ENCODE measurements at regions not wholly inside any gene's neighbourhood (a gene's known extent, or its start where the extent isn't known, plus 50 kb on each side); places are given as distances from the start of the nearest gene placed in this dataset.

- H3K27ac ChIP-seq: no peak overlapping the region
- no peaks in the 10 kb centered on the region for H3K27me3 ChIP-seq (ENCODE audit: insufficient read depth, low read depth)
- no peak overlapping the region for H3K4me3 ChIP-seq (IDR thresholded peaks at IDR 0.05; ENCODE audit: insufficient read depth, low read depth, low read length)
- TF ChIP-seq, protein P1, sequence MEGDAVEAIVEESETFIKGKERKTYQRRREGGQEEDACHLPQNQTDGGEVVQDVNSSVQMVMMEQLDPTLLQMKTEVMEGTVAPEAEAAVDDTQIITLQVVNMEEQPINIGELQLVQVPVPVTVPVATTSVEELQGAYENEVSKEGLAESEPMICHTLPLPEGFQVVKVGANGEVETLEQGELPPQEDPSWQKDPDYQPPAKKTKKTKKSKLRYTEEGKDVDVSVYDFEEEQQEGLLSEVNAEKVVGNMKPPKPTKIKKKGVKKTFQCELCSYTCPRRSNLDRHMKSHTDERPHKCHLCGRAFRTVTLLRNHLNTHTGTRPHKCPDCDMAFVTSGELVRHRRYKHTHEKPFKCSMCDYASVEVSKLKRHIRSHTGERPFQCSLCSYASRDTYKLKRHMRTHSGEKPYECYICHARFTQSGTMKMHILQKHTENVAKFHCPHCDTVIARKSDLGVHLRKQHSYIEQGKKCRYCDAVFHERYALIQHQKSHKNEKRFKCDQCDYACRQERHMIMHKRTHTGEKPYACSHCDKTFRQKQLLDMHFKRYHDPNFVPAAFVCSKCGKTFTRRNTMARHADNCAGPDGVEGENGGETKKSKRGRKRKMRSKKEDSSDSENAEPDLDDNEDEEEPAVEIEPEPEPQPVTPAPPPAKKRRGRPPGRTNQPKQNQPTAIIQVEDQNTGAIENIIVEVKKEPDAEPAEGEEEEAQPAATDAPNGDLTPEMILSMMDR (conservative IDR thresholded peaks at IDR 0.05; ENCODE audit: low read depth, low read length): no peak
- no peaks in the 10 kb centered on the region for H3K79me2 ChIP-seq (ENCODE audit: insufficient read depth, low read depth)
- H4K20me1 ChIP-seq (ENCODE audit: insufficient read depth): no peaks in the 10 kb centered on the region
- H3K9ac ChIP-seq: no peak overlapping the region
- H2AFZ ChIP-seq (ENCODE audit: low read depth): no peak overlapping the region
- no peaks in the 10 kb centered on the region for H3K4me1 ChIP-seq (ENCODE audit: low read depth, poor library complexity, severe bottlenecking)
- no peaks in the 10 kb centered on the region for H3K36me3 ChIP-seq (ENCODE audit: insufficient read depth)
- H3K4me2 ChIP-seq: no peak overlapping the region
Observed at GRCh38 chr15:25557926-25558325, 119.1 kb upstream of the UBE3A start.

- no peaks in the 10 kb centered on the region for H3K27me3 ChIP-seq (ENCODE audit: insufficient read depth, low read depth)
- no peak overlapping the region for H3K27ac ChIP-seq
- TF ChIP-seq, protein P1 (conservative IDR thresholded peaks at IDR 0.05; ENCODE audit: low read depth, low read length): no peak
Observed at GRCh38 chr15:25556136-25556535, 117.3 kb upstream of the UBE3A start.

DNA sequence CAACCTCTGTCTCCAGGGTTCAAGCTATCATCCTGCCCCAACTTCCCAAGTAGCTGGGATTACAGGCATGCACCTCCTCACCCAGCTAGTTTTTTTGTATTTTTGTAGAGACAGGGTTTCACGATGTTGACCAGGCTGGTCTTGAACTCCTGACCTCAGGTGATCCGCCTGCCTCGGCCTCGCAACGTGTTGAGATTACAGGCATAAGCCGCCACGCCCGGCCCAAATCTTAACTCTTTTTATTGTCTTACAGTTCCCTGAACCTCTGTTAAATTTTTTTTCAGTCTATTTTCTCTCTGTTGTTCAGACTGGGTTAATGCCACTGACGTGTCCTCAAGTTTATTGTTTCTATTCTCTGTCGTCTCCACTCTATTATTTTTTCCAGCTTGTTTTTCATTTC lies 115.8 kb upstream of the UBE3A start:
- H3K4me3 ChIP-seq (IDR thresholded peaks at IDR 0.05; ENCODE audit: insufficient read depth, low read depth, low read length): no peak overlapping the region
- H3K27ac ChIP-seq: no peak overlapping the region
- no peaks in the 10 kb centered on the region for H3K36me3 ChIP-seq (ENCODE audit: insufficient read depth)
- TF ChIP-seq, protein P1 (conservative IDR thresholded peaks at IDR 0.05; ENCODE audit: low read depth, low read length): no peak
- no peak overlapping the region for H3K9ac ChIP-seq
- H3K4me2 ChIP-seq: no peak overlapping the region
- no peaks in the 10 kb centered on the region for H3K27me3 ChIP-seq (ENCODE audit: insufficient read depth, low read depth)
- no peaks in the 10 kb centered on the region for H3K4me1 ChIP-seq (ENCODE audit: low read depth, poor library complexity, severe bottlenecking)
- H2AFZ ChIP-seq (ENCODE audit: low read depth): no peak overlapping the region
- no peaks in the 10 kb centered on the region for H3K79me2 ChIP-seq (ENCODE audit: insufficient read depth, low read depth)
- H4K20me1 ChIP-seq (ENCODE audit: insufficient read depth): no peaks in the 10 kb centered on the region

More at GRCh38 chr15:25556136-25556535, 117.3 kb upstream of the UBE3A start:
- no peak overlapping the region for H3K4me2 ChIP-seq
- H2AFZ ChIP-seq (ENCODE audit: low read depth): no peak overlapping the region
- H3K36me3 ChIP-seq (ENCODE audit: insufficient read depth): no peaks in the 10 kb centered on the region
- no peaks in the 10 kb centered on the region for H3K79me2 ChIP-seq (ENCODE audit: insufficient read depth, low read depth)
- H3K9ac ChIP-seq: no peak overlapping the region
- H4K20me1 ChIP-seq (ENCODE audit: insufficient read depth): no peaks in the 10 kb centered on the region
- no peak overlapping the region for H3K4me3 ChIP-seq (IDR thresholded peaks at IDR 0.05; ENCODE audit: insufficient read depth, low read depth, low read length)
- no peaks in the 10 kb centered on the region for H3K4me1 ChIP-seq (ENCODE audit: low read depth, poor library complexity, severe bottlenecking)

- Histone ChIP-seq H3K4me2 (no peak overlapping the region), H3K4me3 (IDR thresholded peaks at IDR 0.05; ENCODE audit: insufficient read depth, low read depth, low read length) (no peak overlapping the region), H3K27me3 (ENCODE audit: insufficient read depth, low read depth) (no peaks in the 10 kb centered on the region), H3K79me2 (ENCODE audit: insufficient read depth, low read depth) (no peaks in the 10 kb centered on the region), H3K9ac (no peak overlapping the region), H3K4me1 (ENCODE audit: low read depth, poor library complexity, severe bottlenecking) (no peaks in the 10 kb centered on the region), H4K20me1 (ENCODE audit: insufficient read depth) (no peaks in the 10 kb centered on the region), H3K27ac (no peak overlapping the region), H2AFZ (ENCODE audit: low read depth) (no peak overlapping the region), H3K36me3 (ENCODE audit: insufficient read depth) (no peaks in the 10 kb centered on the region)
- TF ChIP-seq, protein P1 (conservative IDR thresholded peaks at IDR 0.05; ENCODE audit: low read depth, low read length): no peak
Observed at GRCh38 chr15:25548600-25548999, 109.8 kb upstream of the UBE3A start.
